ENCODE measurements at regions not wholly inside any gene's neighbourhood (a gene's known extent, or its start where the extent isn't known, plus 50 kb on each side); places are given as distances from the start of the nearest gene placed in this dataset.

GRCh38 chr5:4520559-4520958 lies 619.6 kb upstream of the ADAMTS16 start:
- DNase-seq, result no peak
- no peak for TF ChIP-seq EZH2 (optimal IDR thresholded peaks at IDR 0.05; ENCODE audit: low read depth, low read length)
- TF ChIP-seq EZH2phosphoT487 (IDR thresholded peaks at IDR 0.05; ENCODE audit: low read length), result no peak
- TF ChIP-seq, protein P1, sequence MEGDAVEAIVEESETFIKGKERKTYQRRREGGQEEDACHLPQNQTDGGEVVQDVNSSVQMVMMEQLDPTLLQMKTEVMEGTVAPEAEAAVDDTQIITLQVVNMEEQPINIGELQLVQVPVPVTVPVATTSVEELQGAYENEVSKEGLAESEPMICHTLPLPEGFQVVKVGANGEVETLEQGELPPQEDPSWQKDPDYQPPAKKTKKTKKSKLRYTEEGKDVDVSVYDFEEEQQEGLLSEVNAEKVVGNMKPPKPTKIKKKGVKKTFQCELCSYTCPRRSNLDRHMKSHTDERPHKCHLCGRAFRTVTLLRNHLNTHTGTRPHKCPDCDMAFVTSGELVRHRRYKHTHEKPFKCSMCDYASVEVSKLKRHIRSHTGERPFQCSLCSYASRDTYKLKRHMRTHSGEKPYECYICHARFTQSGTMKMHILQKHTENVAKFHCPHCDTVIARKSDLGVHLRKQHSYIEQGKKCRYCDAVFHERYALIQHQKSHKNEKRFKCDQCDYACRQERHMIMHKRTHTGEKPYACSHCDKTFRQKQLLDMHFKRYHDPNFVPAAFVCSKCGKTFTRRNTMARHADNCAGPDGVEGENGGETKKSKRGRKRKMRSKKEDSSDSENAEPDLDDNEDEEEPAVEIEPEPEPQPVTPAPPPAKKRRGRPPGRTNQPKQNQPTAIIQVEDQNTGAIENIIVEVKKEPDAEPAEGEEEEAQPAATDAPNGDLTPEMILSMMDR (IDR thresholded peaks at IDR 0.05; ENCODE audit: low read length), result no peak
- Histone ChIP-seq H3K4me1 (ENCODE audit: low read length) (no peaks in the 10 kb centered on the region), H3K4me2 (ENCODE audit: low read depth, low read length) (no peak overlapping the region), H4K20me1 (ENCODE audit: insufficient read depth, low read length) (no peaks in the 10 kb centered on the region), H3F3A (ENCODE audit: insufficient read depth, low read length) (no peaks in the 10 kb centered on the region), H3K9me2 (replicated peaks; ENCODE audit: insufficient read depth, low read length) (no peaks in the 10 kb centered on the region), H3K9me3 (replicated peaks; ENCODE audit: insufficient read depth, low read length) (no peaks in the 10 kb centered on the region), H3K79me2 (ENCODE audit: low read length) (no peaks in the 10 kb centered on the region), H3K27me3 (replicated peaks; ENCODE audit: insufficient read depth, low read length) (no peaks in the 10 kb centered on the region), H3K36me3 (replicated peaks; ENCODE audit: insufficient read depth, low read length) (no peaks in the 10 kb centered on the region), H3K9ac (ENCODE audit: low read length) (no peak overlapping the region), H2AFZ (ENCODE audit: low read length) (no peak overlapping the region), H3K4me3 (ENCODE audit: low read length) (no peak overlapping the region), H3K27ac (ENCODE audit: low read length) (no peak overlapping the region)

GRCh38 chr5:4523038-4523437 lies 617.1 kb upstream of the ADAMTS16 start:
- H2AFZ ChIP-seq (ENCODE audit: low read length), result no peak overlapping the region
- no peak for DNase-seq
- no peak overlapping the region for H3K4me3 ChIP-seq (ENCODE audit: low read length)
- H3K27ac ChIP-seq (ENCODE audit: low read length), result no peak overlapping the region
- H3K9me2 ChIP-seq (replicated peaks; ENCODE audit: insufficient read depth, low read length), result no peaks in the 10 kb centered on the region
- no peak overlapping the region for H3K4me2 ChIP-seq (ENCODE audit: low read depth, low read length)
- H3K27me3 ChIP-seq (replicated peaks; ENCODE audit: insufficient read depth, low read length), result no peaks in the 10 kb centered on the region
- TF ChIP-seq EZH2 (optimal IDR thresholded peaks at IDR 0.05; ENCODE audit: low read depth, low read length), result no peak
- no peak for TF ChIP-seq EZH2phosphoT487 (IDR thresholded peaks at IDR 0.05; ENCODE audit: low read length)
- TF ChIP-seq, protein P1 (IDR thresholded peaks at IDR 0.05; ENCODE audit: low read length), result no peak
- H3K36me3 ChIP-seq (replicated peaks; ENCODE audit: insufficient read depth, low read length), result no peaks in the 10 kb centered on the region
- H3K4me1 ChIP-seq (ENCODE audit: low read length), result no peaks in the 10 kb centered on the region
- H3K9ac ChIP-seq (ENCODE audit: low read length), result no peak overlapping the region
- H3K9me3 ChIP-seq (replicated peaks; ENCODE audit: insufficient read depth, low read length), result no peaks in the 10 kb centered on the region
- no peaks in the 10 kb centered on the region for H3K79me2 ChIP-seq (ENCODE audit: low read length)
- H4K20me1 ChIP-seq (ENCODE audit: insufficient read depth, low read length), result no peaks in the 10 kb centered on the region
- no peaks in the 10 kb centered on the region for H3F3A ChIP-seq (ENCODE audit: insufficient read depth, low read length)

GRCh38 chr5:4531756-4532704 lies 608.1 kb upstream of the ADAMTS16 start:
- Histone ChIP-seq H2AFZ (ENCODE audit: low read length) (no peak overlapping the region), H3F3A (ENCODE audit: insufficient read depth, low read length) (no peaks in the 10 kb centered on the region), H3K4me2 (ENCODE audit: low read depth, low read length) (no peak overlapping the region), H3K4me1 (ENCODE audit: low read length) (no peaks in the 10 kb centered on the region), H3K27me3 (replicated peaks; ENCODE audit: insufficient read depth, low read length) (no peaks in the 10 kb centered on the region), H3K9me2 (replicated peaks; ENCODE audit: insufficient read depth, low read length) (no peaks in the 10 kb centered on the region), H4K20me1 (ENCODE audit: insufficient read depth, low read length) (no peaks in the 10 kb centered on the region), H3K79me2 (ENCODE audit: low read length) (no peaks in the 10 kb centered on the region), H3K27ac (ENCODE audit: low read length) (no peak overlapping the region), H3K9ac (ENCODE audit: low read length) (no peak overlapping the region), H3K36me3 (replicated peaks; ENCODE audit: insufficient read depth, low read length) (no peaks in the 10 kb centered on the region), H3K9me3 (replicated peaks; ENCODE audit: insufficient read depth, low read length) (no peaks in the 10 kb centered on the region), H3K4me3 (ENCODE audit: low read length) (no peak overlapping the region)
- DNase-seq, result no peak
- TF ChIP-seq, protein P1 (IDR thresholded peaks at IDR 0.05; ENCODE audit: low read length), result no peak
- TF ChIP-seq EZH2phosphoT487 (IDR thresholded peaks at IDR 0.05; ENCODE audit: low read length) (no peak), EZH2 (optimal IDR thresholded peaks at IDR 0.05; ENCODE audit: low read depth, low read length) (no peak)

Measured in MM.1S (cell line).